ENCODE measurements at regions not wholly inside any gene's neighbourhood (a gene's known extent, or its start where the extent isn't known, plus 50 kb on each side); places are given as distances from the start of the nearest gene placed in this dataset.

DNA sequence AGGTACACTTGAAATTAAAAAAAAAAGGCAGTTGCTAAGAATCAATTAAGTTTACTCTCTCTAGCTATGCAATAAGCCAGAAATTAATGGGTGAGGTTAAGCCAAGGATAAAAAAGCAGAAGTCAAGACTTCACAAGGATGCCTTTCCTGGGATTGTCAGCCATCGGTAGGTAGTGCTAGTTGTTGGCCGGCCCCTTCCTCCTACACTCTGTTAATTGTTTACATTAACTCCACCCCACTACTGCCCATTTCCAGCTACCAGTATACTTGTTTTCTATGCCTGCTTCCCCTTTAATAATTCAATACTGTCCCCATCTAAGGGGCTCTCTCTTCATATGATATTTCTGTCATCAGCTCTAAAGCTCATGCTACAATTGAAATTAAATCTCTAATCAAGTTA lies 461.0 kb downstream of the IPMK start:
- Mint-ChIP-seq H3K4me1 (ENCODE audit: unreplicated experiment) (no peaks in the 10 kb centered on the region), H3K36me3 (no peaks in the 10 kb centered on the region)
- TF ChIP-seq, protein P1, sequence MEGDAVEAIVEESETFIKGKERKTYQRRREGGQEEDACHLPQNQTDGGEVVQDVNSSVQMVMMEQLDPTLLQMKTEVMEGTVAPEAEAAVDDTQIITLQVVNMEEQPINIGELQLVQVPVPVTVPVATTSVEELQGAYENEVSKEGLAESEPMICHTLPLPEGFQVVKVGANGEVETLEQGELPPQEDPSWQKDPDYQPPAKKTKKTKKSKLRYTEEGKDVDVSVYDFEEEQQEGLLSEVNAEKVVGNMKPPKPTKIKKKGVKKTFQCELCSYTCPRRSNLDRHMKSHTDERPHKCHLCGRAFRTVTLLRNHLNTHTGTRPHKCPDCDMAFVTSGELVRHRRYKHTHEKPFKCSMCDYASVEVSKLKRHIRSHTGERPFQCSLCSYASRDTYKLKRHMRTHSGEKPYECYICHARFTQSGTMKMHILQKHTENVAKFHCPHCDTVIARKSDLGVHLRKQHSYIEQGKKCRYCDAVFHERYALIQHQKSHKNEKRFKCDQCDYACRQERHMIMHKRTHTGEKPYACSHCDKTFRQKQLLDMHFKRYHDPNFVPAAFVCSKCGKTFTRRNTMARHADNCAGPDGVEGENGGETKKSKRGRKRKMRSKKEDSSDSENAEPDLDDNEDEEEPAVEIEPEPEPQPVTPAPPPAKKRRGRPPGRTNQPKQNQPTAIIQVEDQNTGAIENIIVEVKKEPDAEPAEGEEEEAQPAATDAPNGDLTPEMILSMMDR (conservative IDR thresholded peaks at IDR 0.05), result no peak

DNA sequence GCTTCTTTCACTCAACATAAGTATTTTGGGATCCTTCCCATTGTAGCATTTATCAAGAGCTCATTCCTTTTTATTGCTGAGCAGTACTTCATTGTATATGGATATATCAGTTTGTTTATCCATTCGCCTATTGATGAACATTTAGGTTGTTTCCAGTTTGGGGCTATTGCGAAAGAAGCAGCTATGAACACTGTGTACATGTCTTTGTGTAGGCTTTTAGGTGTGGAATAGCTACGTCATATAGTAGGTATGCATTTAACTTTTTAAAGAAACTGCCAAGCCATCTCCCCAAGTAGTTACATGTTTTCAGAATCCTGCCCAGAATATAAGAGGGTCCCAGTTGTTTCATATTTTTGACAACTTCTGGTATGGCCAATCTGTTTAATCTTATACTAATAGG lies 468.1 kb downstream of the IPMK start:
- TF ChIP-seq, protein P1 (conservative IDR thresholded peaks at IDR 0.05), result no peak

More for the DNA sequence above, 461.0 kb downstream of the IPMK start:
- no peaks in the 10 kb centered on the region for H3K27me3 Mint-ChIP-seq
- peaks cover 11% of the 10 kb centered on the region for H3K9me3 Mint-ChIP-seq
- H3K27ac Mint-ChIP-seq, result no peak overlapping the region
- no peak for DNase-seq (ENCODE audit: extremely low spot score, unreplicated experiment)
- no peak overlapping the region for H3K4me3 Mint-ChIP-seq

DNA sequence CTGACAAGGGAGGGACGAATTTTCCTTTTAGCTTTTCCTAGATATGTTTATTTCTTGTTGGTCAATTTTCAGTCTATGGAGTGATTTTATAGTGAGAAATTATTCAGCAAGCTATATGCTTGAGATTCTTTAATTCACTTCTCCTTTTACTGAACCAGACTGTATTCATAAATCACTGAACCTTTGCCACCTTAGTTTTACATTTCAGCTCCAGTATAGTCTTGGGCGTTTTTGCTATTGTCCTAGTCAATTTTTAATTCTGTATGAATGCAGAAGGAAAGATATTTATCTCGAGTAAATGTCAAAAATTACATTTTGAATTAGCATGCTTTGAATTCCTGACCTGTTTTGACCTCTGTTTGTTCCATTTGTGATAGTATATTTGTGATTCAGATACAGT lies 468.9 kb downstream of the IPMK start:
- Mint-ChIP-seq H3K27ac (no peak overlapping the region), H3K9me3 (no peaks in the 10 kb centered on the region), H3K4me1 (ENCODE audit: unreplicated experiment) (no peaks in the 10 kb centered on the region), H3K4me3 (no peak overlapping the region), H3K36me3 (no peaks in the 10 kb centered on the region), H3K27me3 (no peaks in the 10 kb centered on the region)
- TF ChIP-seq, protein P1 (conservative IDR thresholded peaks at IDR 0.05), result no peak
- DNase-seq (ENCODE audit: extremely low spot score, unreplicated experiment), result no peak

More for the DNA sequence above, 468.1 kb downstream of the IPMK start:
- no peak overlapping the region for H3K4me3 Mint-ChIP-seq
- no peak overlapping the region for H3K27ac Mint-ChIP-seq
- H3K36me3 Mint-ChIP-seq, result no peaks in the 10 kb centered on the region
- no peaks in the 10 kb centered on the region for H3K4me1 Mint-ChIP-seq (ENCODE audit: unreplicated experiment)
- DNase-seq (ENCODE audit: extremely low spot score, unreplicated experiment), result no peak
- H3K27me3 Mint-ChIP-seq, result no peaks in the 10 kb centered on the region
- no peaks in the 10 kb centered on the region for H3K9me3 Mint-ChIP-seq

DNA sequence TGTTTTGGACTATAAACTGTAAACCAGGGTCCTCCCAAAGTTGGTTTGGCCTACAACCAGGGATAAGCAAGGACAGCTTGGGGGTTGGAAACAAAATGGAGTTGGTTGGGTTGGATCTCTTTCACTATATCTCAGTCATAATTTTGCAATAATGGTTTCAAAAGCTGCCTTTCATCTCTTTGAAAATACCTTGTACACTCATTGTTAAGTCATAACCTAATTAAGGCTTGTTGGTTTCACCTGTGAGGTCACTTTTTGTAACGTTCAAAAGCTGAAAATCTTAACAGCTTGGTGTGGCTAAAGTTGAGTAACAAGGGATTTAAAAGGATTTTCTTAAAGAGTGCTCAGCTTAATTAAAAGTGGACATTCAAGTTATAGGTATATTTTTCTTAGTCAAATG lies 476.1 kb downstream of the IPMK start:
- peaks cover under 1% of the 10 kb centered on the region for H3K4me1 Mint-ChIP-seq (ENCODE audit: unreplicated experiment)
- TF ChIP-seq, protein P1 (conservative IDR thresholded peaks at IDR 0.05), result no peak
- H3K27ac Mint-ChIP-seq, result no peak overlapping the region
- no peaks in the 10 kb centered on the region for H3K36me3 Mint-ChIP-seq
- H3K27me3 Mint-ChIP-seq, result no peaks in the 10 kb centered on the region
- peaks cover 7% of the 10 kb centered on the region for H3K9me3 Mint-ChIP-seq
- DNase-seq (ENCODE audit: extremely low spot score, unreplicated experiment), result no peak
- no peak overlapping the region for H3K4me3 Mint-ChIP-seq

DNA sequence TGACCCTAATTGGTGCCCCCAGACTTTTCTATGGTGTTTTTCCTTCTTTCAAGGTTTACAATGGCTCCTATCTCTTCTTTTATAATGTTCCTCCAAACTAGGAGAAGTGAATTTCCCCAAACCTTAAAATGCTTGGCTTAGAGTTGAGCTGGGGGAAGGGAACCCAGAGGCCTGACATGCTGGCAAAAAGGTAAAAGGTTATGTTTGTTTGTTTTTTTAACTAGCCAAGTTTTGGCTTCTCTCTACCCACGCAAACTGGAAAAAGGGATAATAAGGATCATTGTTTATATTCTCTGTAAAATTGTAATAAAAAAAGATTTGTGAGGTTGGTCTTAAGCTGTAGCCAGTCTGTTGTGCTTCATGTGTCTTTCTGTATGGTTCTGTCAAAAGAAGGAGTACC lies 477.0 kb downstream of the IPMK start:
- Mint-ChIP-seq H3K36me3 (no peaks in the 10 kb centered on the region), H3K4me3 (no peak overlapping the region), H3K27ac (no peak overlapping the region), H3K4me1 (ENCODE audit: unreplicated experiment) (peaks cover 3% of the 10 kb centered on the region), H3K9me3 (peaks cover 7% of the 10 kb centered on the region), H3K27me3 (no peaks in the 10 kb centered on the region)
- TF ChIP-seq, protein P1 (conservative IDR thresholded peaks at IDR 0.05), result no peak
- no peak for DNase-seq (ENCODE audit: extremely low spot score, unreplicated experiment)

DNA sequence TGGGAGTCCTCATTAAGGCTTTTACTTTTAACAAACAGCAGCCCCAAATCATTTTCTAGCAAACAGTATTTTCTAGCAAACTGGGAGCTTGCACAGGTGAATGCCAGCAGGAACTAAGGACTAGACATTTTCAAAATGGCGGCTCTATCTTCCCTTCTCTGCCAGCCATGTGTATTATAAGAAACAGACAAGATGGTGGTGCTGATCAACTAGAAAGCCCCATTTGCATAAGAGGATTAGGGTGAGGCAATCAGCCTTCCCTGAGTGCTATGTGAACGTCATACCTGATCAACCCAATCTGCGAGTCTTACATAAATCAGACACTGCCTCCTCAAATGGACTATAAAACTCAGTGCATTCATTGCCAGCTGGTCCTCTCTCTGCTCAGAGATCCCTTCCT lies 479.6 kb downstream of the IPMK start:
- no peak for DNase-seq (ENCODE audit: extremely low spot score, unreplicated experiment)
- Mint-ChIP-seq H3K27ac (no peak overlapping the region), H3K27me3 (no peaks in the 10 kb centered on the region), H3K36me3 (no peaks in the 10 kb centered on the region), H3K9me3 (peaks cover 7% of the 10 kb centered on the region), H3K4me1 (ENCODE audit: unreplicated experiment) (peaks cover 3% of the 10 kb centered on the region), H3K4me3 (no peak overlapping the region)
- TF ChIP-seq, protein P1 (conservative IDR thresholded peaks at IDR 0.05), result no peak
